Small intestine (tissue), 7 donors: ENCODE measurements at regions not wholly inside any gene's neighbourhood (a gene's known extent, or its start where the extent isn't known, plus 50 kb on each side); places are given as distances from the start of the nearest gene placed in this dataset.

Experiments
- DNase-seq, 2 donors: peaks; one replicate each; pipeline versions ENCODE4 v3.0.0 to v3.0.0-alpha.2; 2013
- FAIRE-seq: peaks from 2 replicates; lab custom pipeline; 2012; peaks lifted over from hg19 to GRCh38; lab: Jason Lieb, UNC
- H3K27ac ChIP-seq, 3 donors: one replicate each; pipeline ENCODE4 v1.5.1; 2013; ENCODE audit warnings: low read length in 2 of 3, mild to moderate bottlenecking in 2 of 3, control low read depth in 1 of 3, inconsistent platforms in 1 of 3, low read depth in 1 of 3, moderate library complexity in 1 of 3
- H3K27me3 ChIP-seq, 3 donors: one replicate each; pipeline ENCODE4 v1.6.1; 2013; ENCODE audit warnings: low read length in 3 of 3, inconsistent platforms in 1 of 3; ENCODE audit not compliant: control insufficient read depth in 3 of 3, insufficient read depth in 3 of 3
- H3K36me3 ChIP-seq, 3 donors: one replicate each; pipeline ENCODE4 v1.6.1; 2013; ENCODE audit warnings: low read length in 3 of 3, inconsistent platforms in 1 of 3, low read depth in 1 of 3, mild to moderate bottlenecking in 1 of 3, moderate library complexity in 1 of 3; ENCODE audit not compliant: control insufficient read depth in 3 of 3, insufficient read depth in 2 of 3
- H3K4me1 ChIP-seq, 3 donors: one replicate each; pipeline ENCODE4 v1.6.1; 2013; ENCODE audit warnings: low read length in 2 of 3, inconsistent platforms in 1 of 3, low read depth in 1 of 3, mild to moderate bottlenecking in 1 of 3, moderate library complexity in 1 of 3; ENCODE audit not compliant: control insufficient read depth in 3 of 3, insufficient read depth in 2 of 3
- H3K4me3 ChIP-seq, 3 donors: one replicate each; pipeline ENCODE4 v1.5.1; 2013; ENCODE audit warnings: low read length in 3 of 3, control low read depth in 1 of 3, inconsistent platforms in 1 of 3, low read depth in 1 of 3, mild to moderate bottlenecking in 1 of 3, moderate library complexity in 1 of 3
- H3K9me3 ChIP-seq, 2 donors: one replicate each; pipeline ENCODE4 v1.6.1; 2013; ENCODE audit warnings: low read depth in 1 of 2, low read length in 1 of 2; ENCODE audit not compliant: control insufficient read depth in 2 of 2, insufficient read depth in 1 of 2
- WGBS, 3 donors: extraction: QIAGEN DNeasy Blood & Tissue Kit; methylation state at CpG; one replicate each; pipeline ENCODE4 v1.1.7; 2013; 5-methylcytosine and 5-hydroxymethylcytosine counted together
- donor health status: healthy with polysubstance abuse.
- donor health status: control.
- donor health status: control.
- donor health status: Bipolar disorder and iron deficiency.
- donor health status: healthy.

DNA sequence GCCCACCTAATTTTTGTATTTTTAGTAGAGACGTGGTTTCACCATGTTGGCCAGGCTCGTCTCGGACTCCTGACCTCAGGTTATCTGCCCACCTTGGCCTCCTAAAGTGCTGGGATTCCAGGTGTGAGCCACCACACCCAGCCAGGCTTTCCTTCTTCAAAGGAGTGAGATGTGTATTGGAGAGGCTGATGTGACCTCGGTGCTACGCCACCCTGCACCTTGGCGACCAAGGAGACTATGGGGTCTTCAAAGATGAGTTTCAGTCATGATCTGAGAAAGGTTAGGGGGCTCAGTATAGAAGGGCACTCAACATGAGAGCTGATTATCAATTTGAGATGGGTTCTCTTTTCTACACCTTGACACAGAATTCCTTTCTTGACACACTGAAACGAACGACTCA, 284.2 kb upstream of the WWC1 start:
- FAIRE-seq: no peak
- 79 to 89% (median 87%) methylated on average over 8 of the region's 8 CpGs for WGBS, 3 donors

GRCh38 chr5:168008555-168008954, 282.9 kb upstream of the WWC1 start:
- H3K27ac ChIP-seq: no peak overlapping the region

More for the DNA sequence above, 284.2 kb upstream of the WWC1 start:
- no peak overlapping the region for H3K4me3 ChIP-seq
- DNase-seq: no peak
- no peaks in the 10 kb centered on the region for H3K9me3 ChIP-seq
- no peak overlapping the region for H3K27ac ChIP-seq
- no peaks in the 10 kb centered on the region for H3K27me3 ChIP-seq
- no peaks in the 10 kb centered on the region for H3K36me3 ChIP-seq
- no peaks in the 10 kb centered on the region for H3K4me1 ChIP-seq

DNA sequence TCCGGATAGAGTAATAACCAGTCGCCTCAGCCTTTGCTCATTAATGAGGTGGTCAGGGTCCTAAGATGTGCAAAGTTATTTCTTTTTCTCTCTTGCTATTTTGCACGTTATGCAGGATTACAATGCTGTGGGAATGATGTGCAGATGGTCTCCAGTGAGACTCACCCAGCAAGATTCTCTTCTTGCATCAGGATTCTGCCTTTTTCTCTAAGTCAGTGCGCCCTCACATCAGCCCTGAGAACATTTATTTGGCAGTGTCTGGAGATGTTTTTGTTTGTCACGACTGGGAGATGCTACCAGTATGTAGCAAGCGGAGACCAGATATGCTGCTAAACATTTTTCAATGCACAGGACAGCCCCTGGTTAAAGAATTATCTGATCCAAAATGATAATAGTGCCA, 280.3 kb upstream of the WWC1 start:
- Histone ChIP-seq H3K9me3 (no peaks in the 10 kb centered on the region), H3K4me3 (no peak overlapping the region), H3K27ac (no peak overlapping the region), H3K27me3 (no peaks in the 10 kb centered on the region), H3K36me3 (no peaks in the 10 kb centered on the region), H3K4me1 (no peaks in the 10 kb centered on the region)
- 76 to 81% (median 79%) methylated on average over 6 of the region's 6 CpGs for WGBS, 3 donors
- no peak for FAIRE-seq
- no peak for DNase-seq

More at GRCh38 chr5:168008555-168008954, 282.9 kb upstream of the WWC1 start:
- no peaks in the 10 kb centered on the region for H3K9me3 ChIP-seq
- no peaks in the 10 kb centered on the region for H3K36me3 ChIP-seq
- H3K4me1 ChIP-seq: no peaks in the 10 kb centered on the region
- 60 to 79% (median 60%) methylated on average over 4 of the region's 4 CpGs for WGBS, 3 donors
- H3K4me3 ChIP-seq: no peak overlapping the region
- H3K27me3 ChIP-seq: no peaks in the 10 kb centered on the region
- DNase-seq (no peak), FAIRE-seq (no peak)

GRCh38 chr5:168012006-168012405, 279.4 kb upstream of the WWC1 start:
- H3K9me3 ChIP-seq: no peaks in the 10 kb centered on the region
- H3K36me3 ChIP-seq: no peaks in the 10 kb centered on the region
- H3K4me3 ChIP-seq: no peak overlapping the region
- no peak overlapping the region for H3K27ac ChIP-seq
- WGBS, 3 donors: 62 to 73% (median 65%) methylated on average over 5 of the region's 5 CpGs
- no peaks in the 10 kb centered on the region for H3K27me3 ChIP-seq
- DNase-seq: no peak
- no peaks in the 10 kb centered on the region for H3K4me1 ChIP-seq
- no peak for FAIRE-seq

GRCh38 chr5:168013546-168013945, 277.9 kb upstream of the WWC1 start:
- 85 to 88% (median 86%) methylated on average over 4 of the region's 4 CpGs for WGBS, 3 donors
- no peaks in the 10 kb centered on the region for H3K36me3 ChIP-seq
- no peak overlapping the region for H3K27ac ChIP-seq
- no peak overlapping the region for H3K4me3 ChIP-seq
- no peak for DNase-seq
- no peaks in the 10 kb centered on the region for H3K9me3 ChIP-seq
- no peak for FAIRE-seq
- H3K27me3 ChIP-seq: no peaks in the 10 kb centered on the region
- no peaks in the 10 kb centered on the region for H3K4me1 ChIP-seq

- H3K4me1 ChIP-seq: no peaks in the 10 kb centered on the region
- no peaks in the 10 kb centered on the region for H3K36me3 ChIP-seq
- no peaks in the 10 kb centered on the region for H3K9me3 ChIP-seq
- H3K4me3 ChIP-seq: no peak overlapping the region
- DNase-seq: no peak
- no peaks in the 10 kb centered on the region for H3K27me3 ChIP-seq
- WGBS, 3 donors: 88 to 90% (median 88%) methylated on average over 5 of the region's 5 CpGs
- no peak for FAIRE-seq
- no peak overlapping the region for H3K27ac ChIP-seq
These were observed 276.9 kb upstream of the WWC1 start for GRCh38 chr5:168014433-168015123.

- DNase-seq (no peak), FAIRE-seq (no peak)
- Histone ChIP-seq H3K27ac (no peak overlapping the region), H3K36me3 (no peaks in the 10 kb centered on the region), H3K27me3 (peaks cover 0 to 3% (median 0%) of the 10 kb centered on the region in 3 donors), H3K4me1 (no peaks in the 10 kb centered on the region), H3K9me3 (no peaks in the 10 kb centered on the region), H3K4me3 (no peak overlapping the region)
- 76 to 81% (median 78%) methylated on average over 7 of the region's 7 CpGs for WGBS, 3 donors
These were observed 275.9 kb upstream of the WWC1 start for GRCh38 chr5:168015506-168015905.

DNA sequence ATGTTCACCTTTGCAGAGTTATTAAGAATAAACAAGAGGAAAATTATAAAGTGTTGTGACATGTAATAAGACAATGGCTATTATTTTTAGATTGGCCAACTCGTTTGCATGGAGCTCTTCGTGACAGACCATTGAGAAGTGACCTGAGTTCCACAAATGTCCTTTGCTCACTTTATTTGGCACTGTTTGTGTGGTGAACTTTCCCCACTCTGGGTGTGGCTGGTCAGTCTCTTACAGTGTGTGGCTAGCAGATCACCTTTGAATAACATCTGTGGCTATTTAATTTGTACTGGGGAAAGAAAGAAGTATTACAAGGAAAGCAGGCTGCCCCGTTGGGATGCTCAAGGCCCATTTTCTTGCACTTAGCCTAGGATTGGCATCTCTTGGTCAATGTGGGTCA, 274.1 kb upstream of the WWC1 start:
- no peaks in the 10 kb centered on the region for H3K4me1 ChIP-seq
- H3K36me3 ChIP-seq: no peaks in the 10 kb centered on the region
- H3K27ac ChIP-seq: no peak overlapping the region
- H3K27me3 ChIP-seq: peaks cover 0 to 4% (median 0%) of the 10 kb centered on the region in 3 donors
- H3K4me3 ChIP-seq: no peak overlapping the region
- FAIRE-seq: no peak
- H3K9me3 ChIP-seq: no peaks in the 10 kb centered on the region
- DNase-seq: no peak
- 42 to 64% (median 51%) methylated on average over 3 of the region's 3 CpGs for WGBS, 3 donors

DNA sequence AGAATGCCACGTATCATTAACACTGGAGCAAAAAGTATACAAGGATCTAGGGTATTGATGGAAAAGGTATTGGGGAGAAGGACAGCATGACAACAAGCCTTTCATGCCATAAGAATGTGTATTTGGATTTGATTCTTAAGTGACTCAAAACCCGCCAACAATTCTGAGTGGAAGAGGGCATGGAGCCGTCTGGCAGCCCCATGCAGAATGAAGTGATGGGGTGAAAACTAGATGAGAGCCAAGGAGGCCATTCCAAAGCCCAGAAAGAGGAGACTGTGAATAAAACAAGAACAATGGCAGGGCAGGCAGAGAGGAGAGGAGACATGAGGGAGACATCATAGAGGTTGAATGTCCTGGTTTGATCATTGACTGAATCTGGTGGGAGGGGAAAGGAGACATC, 272.3 kb upstream of the WWC1 start:
- DNase-seq (no peak), FAIRE-seq (no peak)
- no peaks in the 10 kb centered on the region for H3K4me1 ChIP-seq
- H3K4me3 ChIP-seq: no peak overlapping the region
- no peak overlapping the region for H3K27ac ChIP-seq
- peaks cover 0 to 4% (median 0%) of the 10 kb centered on the region in 3 donors for H3K27me3 ChIP-seq
- no peaks in the 10 kb centered on the region for H3K9me3 ChIP-seq
- no peaks in the 10 kb centered on the region for H3K36me3 ChIP-seq
- 83 to 89% (median 84%) methylated on average over 3 of the region's 3 CpGs for WGBS, 3 donors
